Endothelial cell of umbilical vein (primary cell): ENCODE measurements at regions not wholly inside any gene's neighbourhood (a gene's known extent, or its start where the extent isn't known, plus 50 kb on each side); places are given as distances from the start of the nearest gene placed in this dataset.

Source experiments
- BruUV-seq: library from RNA; stranded (reverse); fragments of 400-500 nt; replicated peaks from 2 replicates; lab custom pipeline; 2021; lab: Mats Ljungman, UMichigan
- CTCF ChIA-PET: fragments of 300-600, 350-600 bp; sonication (Branson Sonifier 250); formaldehyde crosslinking; loops from one replicate; lab custom pipeline; 2021; ENCODE audit warnings: antibody characterized with exemption, inconsistent platforms; lab: Charles Lee
- POLR2A ChIA-PET: fragments of 300-600, 350-600 bp; sonication (Branson Sonifier 250); formaldehyde crosslinking; loops from one replicate; lab custom pipeline; 2021; ENCODE audit warnings: antibody characterized with exemption, inconsistent platforms; lab: Charles Lee
- DNase-seq: peaks from one replicate; pipeline ENCODE4 v3.0.0-alpha.2; 2011; ENCODE audit warnings: low read depth, low spot score
- FAIRE-seq: peaks from 2 replicates; lab custom pipeline; 2011; peaks lifted over from hg19 to GRCh38; lab: Jason Lieb, UNC
- H2AFZ ChIP-seq: 2 replicates; pipeline ENCODE4 v1.6.0; 2012; ENCODE audit warnings: low read depth, low read length, control low read depth, inconsistent platforms
- H3K27ac ChIP-seq: 2 replicates; pipeline ENCODE4 v1.5.1; 2011; ENCODE audit warnings: low read depth, mild to moderate bottlenecking, control low read depth, low read length, moderate library complexity; ENCODE audit not compliant: insufficient read depth
- H3K27me3 ChIP-seq, 2 experiments: 2 replicates each; pipeline versions ENCODE4 v1.6.0 to v1.6.1; 2011; ENCODE audit warnings: low read length in 2 of 2, mixed read lengths in 1 of 2; ENCODE audit not compliant: control insufficient read depth in 2 of 2, insufficient read depth in 2 of 2
- H3K36me3 ChIP-seq, 2 experiments: 2 replicates in 1 of 2; 3 replicates in 1 of 2; pipeline ENCODE4 v1.5.1; 2011; ENCODE audit warnings: low read length in 2 of 2, mild to moderate bottlenecking in 1 of 2, moderate library complexity in 1 of 2; ENCODE audit not compliant: control insufficient read depth in 2 of 2, insufficient read depth in 2 of 2; ENCODE audit errors: extremely low read depth in 1 of 2
- H3K4me1 ChIP-seq: 3 replicates; pipeline ENCODE4 v1.5.1; 2011; ENCODE audit warnings: mild to moderate bottlenecking, low read length; ENCODE audit not compliant: control insufficient read depth, insufficient read depth; ENCODE audit errors: extremely low read depth
- H3K4me2 ChIP-seq: 2 replicates; pipeline ENCODE4 v1.6.1; 2011; ENCODE audit warnings: low read length, control low read depth, mixed read lengths; ENCODE audit not compliant: insufficient read depth
- H3K4me3 ChIP-seq, 3 experiments: fragments of 200-600 bp in 1 of 3; sonication (generic), shearing (Covaris generic) in 1 of 3; replicated peaks in 1 of 3; 2 replicates each; pipeline ENCODE4 v1.5.1; 2011 to 2016; ENCODE audit warnings: control low read depth in 3 of 3, low read length in 3 of 3, mild to moderate bottlenecking in 2 of 3, inconsistent platforms in 1 of 3, low read depth in 1 of 3, moderate library complexity in 1 of 3; ENCODE audit not compliant: insufficient read depth in 1 of 3
- H3K79me2 ChIP-seq: 2 replicates; pipeline ENCODE4 v1.6.0; 2012; ENCODE audit warnings: low read length, inconsistent platforms; ENCODE audit not compliant: control insufficient read depth, insufficient read depth
- H3K9ac ChIP-seq: replicated peaks from 2 replicates; pipeline ENCODE3; 2011; ENCODE audit warnings: low read length, control low read depth; ENCODE audit not compliant: insufficient read depth; ENCODE audit errors: extremely low read depth
- H3K9me1 ChIP-seq: replicated peaks from 3 replicates; pipeline ENCODE4 v1.6.0; 2011; ENCODE audit warnings: mild to moderate bottlenecking, low read length; ENCODE audit not compliant: control insufficient read depth, insufficient read depth; ENCODE audit errors: extremely low read depth
- H3K9me3 ChIP-seq: replicated peaks from 2 replicates; pipeline ENCODE4 v1.5.1; 2012; ENCODE audit warnings: low read length, inconsistent platforms; ENCODE audit not compliant: control insufficient read depth, insufficient read depth
- H4K20me1 ChIP-seq: replicated peaks from 2 replicates; pipeline ENCODE3; 2011; ENCODE audit warnings: mild to moderate bottlenecking, low read length; ENCODE audit not compliant: control insufficient read depth, insufficient read depth; ENCODE audit errors: extremely low read depth
- CTCF ChIP-seq, 2 donors: IDR thresholded peaks; 1 replicate in 1 of 2; 2 replicates in 1 of 2; pipeline ENCODE4 v1.5.1; 2011; ENCODE audit warnings: low read length in 2 of 2, mild to moderate bottlenecking in 2 of 2, moderate library complexity in 2 of 2, control low read depth in 1 of 2, inconsistent platforms in 1 of 2, low read depth in 1 of 2; ENCODE audit not compliant: insufficient read depth in 1 of 2; ENCODE audit errors: extremely low read depth in 1 of 2
- EZH2 ChIP-seq: IDR thresholded peaks from 2 replicates; pipeline ENCODE4 v1.6.1; 2012; ENCODE audit warnings: borderline replicate concordance, low read depth, mild to moderate bottlenecking, moderate library complexity, low read length, inconsistent platforms; ENCODE audit not compliant: severe bottlenecking
- FOS ChIP-seq: IDR thresholded peaks from 2 replicates; pipeline ENCODE4 v1.6.1; 2011; ENCODE audit warnings: mild to moderate bottlenecking, low read length, moderate library complexity, borderline replicate concordance; ENCODE audit not compliant: insufficient read depth
- GATA2 ChIP-seq: IDR thresholded peaks from 2 replicates; pipeline ENCODE4 v1.7.0; 2011; ENCODE audit warnings: low read depth, mild to moderate bottlenecking, moderate library complexity, mixed read lengths, low read length; ENCODE audit not compliant: insufficient read length, insufficient read depth
- JUN ChIP-seq: IDR thresholded peaks from 2 replicates; pipeline ENCODE4 v1.6.1; 2011; ENCODE audit warnings: borderline replicate concordance, low read depth; ENCODE audit not compliant: insufficient read length, insufficient read depth
- MAX ChIP-seq: IDR thresholded peaks from 2 replicates; pipeline ENCODE4 v1.6.1; 2011; ENCODE audit not compliant: insufficient read depth, insufficient read length
- MYC ChIP-seq: IDR thresholded peaks from one replicate; pipeline ENCODE4 v1.6.1; 2011; ENCODE audit warnings: mild to moderate bottlenecking, low read depth, low read length
- POLR2A ChIP-seq: IDR thresholded peaks from 2 replicates; pipeline ENCODE4 v1.6.1; 2012; ENCODE audit warnings: low read depth, mild to moderate bottlenecking, control low read depth, low read length
- POLR2AphosphoS5 ChIP-seq: IDR thresholded peaks from 2 replicates; pipeline ENCODE4 v1.6.1; 2012; ENCODE audit warnings: low read depth, mild to moderate bottlenecking, control low read depth, low read length, moderate library complexity; ENCODE audit not compliant: insufficient read depth
- dilution Hi-C: fragments of 300-500 bp; cut with MboI; formaldehyde crosslinking; loops from one replicate; pipeline ENCODE4 v1.15.0; 2019; ENCODE audit warnings: low sequenced_read_pairs; ENCODE audit not compliant: extremely low pct_ligation_motif_present
- intact Hi-C: fragments of 100-400 bp; cut with micrococcal nuclease; formaldehyde crosslinking; loops from one replicate; pipeline ENCODE4 v1.10.0; 2022

DNA sequence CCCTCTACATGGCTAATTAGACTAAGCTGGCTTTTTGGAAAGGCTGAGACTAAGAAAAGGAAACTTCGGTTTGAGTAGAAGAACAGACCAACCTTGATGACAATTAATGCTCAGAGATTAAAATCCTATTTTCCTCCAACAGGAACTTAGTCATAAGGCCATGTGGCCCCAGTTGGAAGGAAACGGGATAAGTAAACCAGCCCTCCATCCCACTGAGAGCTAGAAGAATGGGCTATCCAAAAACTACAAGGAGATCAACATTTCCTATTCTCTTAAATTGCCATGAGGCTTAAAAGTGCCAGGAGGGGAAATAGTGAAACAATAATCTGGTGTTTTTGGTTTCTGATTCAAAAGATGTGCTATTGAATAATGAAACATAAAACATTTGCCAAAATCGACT is 216.6 kb downstream of the PAX3 start:
- TF ChIP-seq MYC (no peak), EZH2 (no peak), GATA2 (no peak)
- Histone ChIP-seq H3K27ac (no peak overlapping the region), H3K79me2 (no peaks in the 10 kb centered on the region), H3K9me1 (no peaks in the 10 kb centered on the region), H3K9ac (no peak overlapping the region), H3K27me3 (no peaks in the 10 kb centered on the region), H3K4me2 (no peak overlapping the region), H3K9me3 (no peaks in the 10 kb centered on the region), H3K4me1 (no peaks in the 10 kb centered on the region), H3K4me3 (no peak overlapping the region), H3K36me3 (no peaks in the 10 kb centered on the region), H2AFZ (no peak overlapping the region), H4K20me1 (no peaks in the 10 kb centered on the region)
- DNase-seq (no peak), FAIRE-seq (no peak)
- BruUV-seq = no TSS peak
- ChIA-PET POLR2A (no interaction called here), CTCF (no interaction called here)
- dilution Hi-C loops = no loop called here
- intact Hi-C loops = no loop called here

GRCh38 chr2:222080141-222080540 is 218.7 kb downstream of the PAX3 start:
- POLR2A ChIA-PET = no interaction called here
- BruUV-seq = no TSS peak
- CTCF ChIA-PET = no interaction called here
- Histone ChIP-seq H3K4me2 (no peak overlapping the region), H3K4me3 (no peak overlapping the region), H3K9me1 (no peaks in the 10 kb centered on the region), H3K4me1 (no peaks in the 10 kb centered on the region), H3K27ac (no peak overlapping the region), H3K9me3 (no peaks in the 10 kb centered on the region), H3K27me3 (no peaks in the 10 kb centered on the region), H3K79me2 (no peaks in the 10 kb centered on the region), H3K36me3 (no peaks in the 10 kb centered on the region), H3K9ac (no peak overlapping the region), H4K20me1 (no peaks in the 10 kb centered on the region), H2AFZ (no peak overlapping the region)
- no peak for DNase-seq
- intact Hi-C loops (no loop called here), dilution Hi-C loops (no loop called here)
- TF ChIP-seq MYC (no peak), JUN (no peak), POLR2AphosphoS5 (no peak), MAX (no peak), CTCF (IDR thresholded peaks at IDR 0.05; ENCODE audit: extremely low read depth in 1 of 2, insufficient read depth in 1 of 2, low read depth in 1 of 2, low read length in 2 of 2) (no peak), GATA2 (no peak), POLR2A (no peak), FOS (no peak), EZH2 (no peak)
- FAIRE-seq = no peak
